IgD-negative memory B cell (primary cell): ENCODE measurements at regions not wholly inside any gene's neighbourhood (a gene's known extent, or its start where the extent isn't known, plus 50 kb on each side); places are given as distances from the start of the nearest gene placed in this dataset.

Source experiments
- H3K27ac Mint-ChIP-seq, 3 donors: one replicate each; pipeline ENCODE4 v1.8.0; 2020 to 2022; ENCODE audit warnings: mild to moderate bottlenecking in 3 of 3, mixed read lengths in 3 of 3, moderate library complexity in 1 of 3
- H3K27me3 Mint-ChIP-seq: one replicate; pipeline ENCODE4 v1.8.0; 2021; ENCODE audit warnings: mixed read lengths
- H3K36me3 Mint-ChIP-seq: one replicate; pipeline ENCODE4 v1.8.0; 2020; ENCODE audit warnings: mild to moderate bottlenecking, mixed read lengths
- H3K4me1 Mint-ChIP-seq, 3 donors: one replicate each; pipeline ENCODE4 v1.8.0; 2020 to 2022; ENCODE audit warnings: mixed read lengths in 3 of 3, mild to moderate bottlenecking in 1 of 3
- H3K4me3 Mint-ChIP-seq, 4 donors: one replicate each; pipeline ENCODE4 v1.8.0; 2020 to 2022; ENCODE audit warnings: mild to moderate bottlenecking in 4 of 4, mixed read lengths in 4 of 4, moderate library complexity in 3 of 4
- H3K9me3 Mint-ChIP-seq, 3 donors: one replicate each; pipeline ENCODE4 v1.8.0; 2020 to 2021; ENCODE audit warnings: mixed read lengths in 3 of 3, mild to moderate bottlenecking in 1 of 3

- Mint-ChIP-seq H3K27ac (peak overlapping the region in 1 of 3 donors; percentile 62), H3K4me1 (no peaks in the 10 kb centered on the region), H3K4me3 (no peak overlapping the region), H3K9me3 (peaks cover 3 to 5% (median 4%) of the 10 kb centered on the region in 3 donors), H3K36me3 (no peaks in the 10 kb centered on the region), H3K27me3 (peaks cover 12% of the 10 kb centered on the region)
These were observed 151.9 kb upstream of the LINGO1 start for GRCh38 chr15:77784361-77785292.

DNA sequence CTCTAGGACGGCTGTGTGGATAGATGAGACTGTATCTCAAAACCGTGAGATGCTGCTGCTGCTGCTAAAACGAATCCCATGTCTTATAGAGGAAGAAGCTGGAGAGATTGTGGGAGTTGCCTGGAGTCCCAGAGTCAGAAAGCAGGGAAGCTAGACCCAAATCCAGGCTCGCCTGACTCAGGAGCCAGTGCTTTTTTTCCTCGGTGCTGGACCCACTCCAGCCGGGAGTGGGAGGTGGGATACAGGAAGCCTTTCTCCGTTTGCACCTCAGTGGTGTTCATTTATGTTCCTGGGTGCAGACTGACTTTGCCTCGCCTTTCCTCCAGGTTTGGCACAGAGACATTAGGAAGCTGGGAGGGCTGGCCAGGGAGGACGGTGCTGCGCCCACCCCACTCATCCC is 150.9 kb upstream of the LINGO1 start:
- Mint-ChIP-seq H3K27ac (peak overlapping the region in 1 of 3 donors; percentile 62), H3K27me3 (peaks cover 12% of the 10 kb centered on the region), H3K4me3 (no peak overlapping the region), H3K4me1 (no peaks in the 10 kb centered on the region), H3K9me3 (peaks cover 3 to 5% (median 4%) of the 10 kb centered on the region in 3 donors), H3K36me3 (no peaks in the 10 kb centered on the region)

DNA sequence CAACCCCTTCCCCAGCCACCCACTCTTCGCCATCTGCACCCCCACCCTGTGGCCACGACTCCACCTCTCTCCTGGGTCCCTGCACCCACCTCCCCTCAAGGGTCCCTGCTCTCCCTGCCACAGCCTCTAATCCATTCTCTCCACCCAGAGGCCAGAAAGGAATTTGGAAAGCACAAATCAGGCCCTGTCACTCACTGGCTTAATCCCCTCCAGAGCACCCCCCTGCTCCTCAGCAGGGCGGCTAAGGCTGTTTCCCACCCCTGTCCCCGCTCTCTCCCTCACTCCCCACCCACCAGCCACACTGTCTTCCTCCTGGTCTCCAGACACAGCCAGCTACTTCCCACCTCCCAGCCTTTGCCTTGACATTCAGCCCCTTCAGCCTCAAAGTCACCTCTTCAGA is 150.0 kb upstream of the LINGO1 start:
- Mint-ChIP-seq H3K4me3 (no peak overlapping the region), H3K9me3 (peaks cover 3 to 5% (median 4%) of the 10 kb centered on the region in 3 donors)

DNA sequence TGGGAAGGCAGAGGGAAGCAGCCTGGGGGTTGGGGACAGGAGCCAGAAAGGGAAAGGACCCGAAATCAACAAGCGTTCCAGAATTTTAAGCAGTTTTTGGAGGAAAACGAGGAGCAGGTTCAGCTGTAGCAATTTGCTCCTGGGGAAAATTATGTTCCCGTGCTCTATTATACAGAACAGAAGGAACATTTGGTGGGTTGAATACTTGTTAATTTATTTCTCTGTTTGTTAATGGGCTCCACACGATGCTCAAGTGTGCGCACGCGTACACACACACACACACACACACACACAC is 149.2 kb upstream of the LINGO1 start:
- Mint-ChIP-seq H3K36me3 (no peaks in the 10 kb centered on the region), H3K27ac (no peak overlapping the region), H3K27me3 (peaks cover 8% of the 10 kb centered on the region), H3K9me3 (peaks cover 3 to 5% (median 4%) of the 10 kb centered on the region in 3 donors), H3K4me3 (no peak overlapping the region), H3K4me1 (no peaks in the 10 kb centered on the region)

More for the DNA sequence above, 150.0 kb upstream of the LINGO1 start:
- Mint-ChIP-seq H3K4me1 (no peaks in the 10 kb centered on the region), H3K36me3 (no peaks in the 10 kb centered on the region), H3K27me3 (peaks cover 8% of the 10 kb centered on the region), H3K27ac (no peak overlapping the region)

DNA sequence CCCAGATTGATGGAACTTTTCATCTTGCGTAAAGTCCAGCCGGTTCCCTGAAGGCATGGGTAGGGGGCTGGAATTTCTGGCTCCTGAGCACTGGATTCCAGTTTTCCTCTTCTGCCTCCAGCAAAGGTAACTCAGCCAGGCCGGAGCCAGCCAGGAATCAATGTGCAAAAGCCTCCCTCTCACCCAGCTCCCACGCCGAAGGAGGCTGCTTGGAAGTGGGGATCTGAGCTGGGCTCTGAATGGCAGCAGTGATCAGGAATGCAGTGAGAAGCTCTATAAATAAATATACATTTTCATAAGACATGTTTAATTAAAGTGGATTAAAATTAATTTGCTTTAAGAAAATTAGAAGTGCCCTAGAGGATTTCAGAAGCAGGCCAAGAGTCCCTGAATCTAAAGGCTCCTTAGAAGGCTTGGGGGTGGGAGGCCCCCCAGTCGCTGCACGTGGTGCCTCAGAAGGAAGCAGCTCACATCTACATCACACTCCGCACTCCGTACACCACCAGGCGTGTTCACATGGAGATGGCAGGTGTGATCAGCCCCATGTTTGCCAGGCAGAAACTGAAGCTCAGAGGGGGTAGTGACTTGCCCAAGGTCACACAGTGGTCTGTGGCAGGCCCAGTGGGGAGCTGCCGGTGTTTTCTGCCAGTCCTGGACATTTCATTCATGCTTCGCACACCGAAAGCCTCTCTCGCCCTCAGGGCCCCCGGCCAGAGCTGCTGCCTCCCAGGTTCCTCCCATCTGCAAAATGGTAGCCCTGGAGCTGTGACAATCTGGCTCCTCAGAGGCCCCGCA is 148.6 kb upstream of the LINGO1 start:
- peaks cover 8% of the 10 kb centered on the region for H3K27me3 Mint-ChIP-seq
- H3K4me3 Mint-ChIP-seq = no peak overlapping the region
- H3K27ac Mint-ChIP-seq = no peak overlapping the region
- no peaks in the 10 kb centered on the region for H3K36me3 Mint-ChIP-seq
- H3K4me1 Mint-ChIP-seq = no peaks in the 10 kb centered on the region
- H3K9me3 Mint-ChIP-seq = peaks cover 3 to 5% (median 4%) of the 10 kb centered on the region in 3 donors

DNA sequence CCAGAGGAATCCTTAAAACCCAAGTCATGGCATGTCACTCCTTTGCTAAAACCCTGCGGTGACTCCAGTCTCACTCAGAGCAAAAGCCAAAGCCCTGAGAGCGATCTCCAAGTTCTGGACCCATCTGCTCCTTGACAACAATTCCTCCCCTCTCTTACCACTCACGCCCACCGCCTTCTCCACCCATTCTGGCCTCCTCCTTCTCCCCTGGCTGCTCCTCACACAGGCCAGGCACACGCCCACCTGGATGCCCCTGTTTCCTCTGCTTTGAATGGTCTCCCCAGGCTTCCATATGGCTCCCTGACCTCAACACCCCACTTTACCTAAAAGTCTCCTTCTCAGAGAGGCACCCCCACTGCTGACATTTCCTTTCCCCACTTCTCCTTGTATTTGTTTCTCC is 146.1 kb upstream of the LINGO1 start:
- H3K4me3 Mint-ChIP-seq = no peak overlapping the region
- H3K36me3 Mint-ChIP-seq = no peaks in the 10 kb centered on the region
- H3K27ac Mint-ChIP-seq = no peak overlapping the region
- peaks cover 5% of the 10 kb centered on the region for H3K27me3 Mint-ChIP-seq
- no peaks in the 10 kb centered on the region for H3K4me1 Mint-ChIP-seq
- peaks cover 3 to 5% (median 4%) of the 10 kb centered on the region in 3 donors for H3K9me3 Mint-ChIP-seq

- Mint-ChIP-seq H3K4me1 (no peaks in the 10 kb centered on the region), H3K4me3 (no peak overlapping the region), H3K9me3 (peaks cover 0 to 5% (median 3%) of the 10 kb centered on the region in 3 donors), H3K27ac (no peak overlapping the region), H3K36me3 (no peaks in the 10 kb centered on the region), H3K27me3 (peaks cover 3% of the 10 kb centered on the region)
These were observed 143.1 kb upstream of the LINGO1 start for GRCh38 chr15:77775837-77776236.

DNA sequence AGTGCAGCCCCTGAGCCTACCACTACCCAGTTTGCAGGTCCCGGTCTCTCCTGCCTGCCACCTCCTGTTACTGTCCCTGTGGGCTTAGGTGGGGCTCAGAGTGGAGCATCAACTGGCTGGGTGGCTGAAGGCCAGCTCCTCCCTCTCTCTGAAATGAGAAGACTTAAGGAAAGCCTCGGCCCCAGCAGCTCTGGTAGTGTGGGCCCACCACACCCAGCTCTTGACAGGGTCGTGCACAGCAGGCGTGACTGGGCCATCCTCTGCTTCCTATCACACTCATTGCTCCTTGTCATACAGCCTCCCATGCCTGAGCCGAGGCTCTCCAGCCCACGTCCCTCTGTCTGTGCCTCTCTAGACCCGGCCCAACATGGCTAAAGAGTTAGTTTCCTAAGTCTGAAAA is 142.7 kb upstream of the LINGO1 start:
- H3K27ac Mint-ChIP-seq = peak overlapping the region in 1 of 3 donors; percentile 50
- peaks cover 0 to under 1% (median under 1%) of the 10 kb centered on the region in 3 donors for H3K9me3 Mint-ChIP-seq

DNA sequence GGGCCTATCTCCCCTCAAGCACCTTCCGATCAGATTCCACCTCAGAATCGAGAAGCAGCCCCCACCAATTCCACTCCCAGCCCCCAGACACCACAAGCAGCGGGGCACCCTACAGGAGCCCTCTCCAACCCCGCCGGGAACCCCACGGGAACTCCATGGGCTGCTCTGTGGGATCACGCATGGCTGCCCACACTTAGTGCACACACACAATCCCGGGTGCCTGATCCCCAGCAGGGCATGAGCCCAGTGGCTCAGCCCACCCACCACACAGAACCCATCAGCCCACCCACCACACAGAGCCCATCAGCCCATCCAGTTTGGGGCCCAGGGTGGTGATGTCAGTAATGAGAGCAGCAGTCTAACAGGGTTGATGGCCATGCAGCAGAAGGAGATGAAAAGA is 141.6 kb upstream of the LINGO1 start:
- no peak overlapping the region for H3K4me3 Mint-ChIP-seq
- no peaks in the 10 kb centered on the region for H3K4me1 Mint-ChIP-seq
- peaks cover 2% of the 10 kb centered on the region for H3K36me3 Mint-ChIP-seq
- no peaks in the 10 kb centered on the region for H3K9me3 Mint-ChIP-seq
- H3K27me3 Mint-ChIP-seq = peaks cover 3% of the 10 kb centered on the region
- no peak overlapping the region for H3K27ac Mint-ChIP-seq

More for the DNA sequence above, 142.7 kb upstream of the LINGO1 start:
- Mint-ChIP-seq H3K36me3 (peaks cover 2% of the 10 kb centered on the region), H3K4me1 (no peaks in the 10 kb centered on the region), H3K4me3 (no peak overlapping the region), H3K27me3 (peaks cover 3% of the 10 kb centered on the region)

DNA sequence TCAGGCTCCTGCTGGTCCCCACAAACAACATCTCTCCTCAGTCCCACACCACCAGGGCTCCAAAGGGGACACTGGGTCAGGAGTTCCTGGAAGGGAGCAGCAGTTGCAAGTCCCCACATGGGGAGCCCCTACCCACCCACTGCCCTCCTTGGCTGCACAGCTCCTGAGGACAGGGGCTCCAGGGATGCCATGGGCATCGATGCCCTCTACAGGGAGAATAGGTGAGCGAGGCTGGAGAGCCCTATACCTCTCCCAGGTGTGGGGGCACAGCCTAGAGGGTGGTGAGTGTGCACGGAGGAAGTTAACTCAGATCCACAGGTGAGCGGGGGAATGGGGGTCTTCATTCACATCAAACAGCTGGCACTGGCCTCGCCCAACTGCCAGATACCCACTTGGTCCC is 141.2 kb upstream of the LINGO1 start:
- H3K4me3 Mint-ChIP-seq = no peak overlapping the region
- H3K4me1 Mint-ChIP-seq = no peaks in the 10 kb centered on the region
- peaks cover 2% of the 10 kb centered on the region for H3K36me3 Mint-ChIP-seq
- peaks cover 3% of the 10 kb centered on the region for H3K27me3 Mint-ChIP-seq
- H3K27ac Mint-ChIP-seq = no peak overlapping the region
- H3K9me3 Mint-ChIP-seq = no peaks in the 10 kb centered on the region

DNA sequence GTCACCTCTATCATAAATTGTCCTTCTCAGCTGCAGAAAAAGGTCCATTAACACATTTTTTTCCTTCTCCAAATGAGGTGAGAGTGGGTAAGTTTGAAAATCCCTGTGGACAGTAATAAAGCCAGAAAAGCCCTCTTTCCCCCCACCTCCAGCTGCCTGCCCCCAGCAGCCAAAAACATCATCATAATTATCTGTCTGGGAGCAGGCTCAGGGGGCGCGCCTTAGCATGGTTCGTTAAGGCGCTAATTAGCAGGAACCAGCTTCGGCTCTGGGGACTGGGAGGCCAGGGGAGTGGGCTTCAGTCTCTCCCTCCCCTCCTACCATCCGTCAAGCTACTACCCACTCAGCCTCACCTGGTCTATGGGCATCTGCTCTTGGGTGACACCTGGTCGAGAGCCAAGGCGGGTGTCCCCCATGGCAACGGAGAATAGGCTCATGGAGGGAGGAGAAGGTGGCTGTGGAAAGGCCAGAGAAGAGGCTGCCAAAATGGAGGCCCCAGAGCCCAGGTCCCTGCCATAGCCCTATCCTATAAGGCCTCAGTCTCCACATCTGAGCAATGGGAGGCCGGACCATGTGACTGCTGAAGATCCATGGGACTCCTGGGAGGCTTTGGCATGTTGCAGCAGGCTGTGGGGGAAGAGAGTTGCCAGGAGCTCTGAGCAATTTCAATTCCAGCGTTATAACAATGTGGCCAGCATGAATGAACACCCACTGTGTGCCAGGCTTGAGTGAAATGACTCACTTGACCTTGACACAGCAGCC is 140.1 kb upstream of the LINGO1 start:
- no peak overlapping the region for H3K4me3 Mint-ChIP-seq
- peaks cover 2% of the 10 kb centered on the region for H3K36me3 Mint-ChIP-seq
- H3K9me3 Mint-ChIP-seq = no peaks in the 10 kb centered on the region
- no peak overlapping the region for H3K27ac Mint-ChIP-seq
- H3K27me3 Mint-ChIP-seq = peaks cover 6% of the 10 kb centered on the region
- H3K4me1 Mint-ChIP-seq = no peaks in the 10 kb centered on the region

DNA sequence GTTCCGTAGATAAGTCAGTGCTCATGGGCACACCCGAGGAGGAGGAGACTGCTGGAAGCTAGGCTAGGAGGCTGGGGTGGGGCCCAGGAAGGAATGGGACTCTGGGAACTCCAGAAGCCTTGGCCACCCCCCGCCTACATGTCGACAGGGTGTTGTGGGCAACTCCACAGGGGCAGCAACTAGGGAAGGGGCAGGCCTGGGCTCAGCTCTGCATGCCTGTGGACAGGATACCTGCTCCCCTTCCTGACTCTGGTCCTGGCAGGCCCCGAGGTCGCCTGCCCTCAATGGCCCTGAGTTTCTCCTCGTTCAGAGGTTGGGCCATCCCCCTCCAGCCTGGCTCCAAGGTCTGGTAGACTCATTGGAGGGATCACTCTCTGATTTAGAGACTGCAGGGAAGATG is 138.9 kb upstream of the LINGO1 start:
- no peaks in the 10 kb centered on the region for H3K4me1 Mint-ChIP-seq
- H3K27me3 Mint-ChIP-seq = peaks cover 6% of the 10 kb centered on the region
- H3K9me3 Mint-ChIP-seq = no peaks in the 10 kb centered on the region
- no peak overlapping the region for H3K27ac Mint-ChIP-seq
- peaks cover 2% of the 10 kb centered on the region for H3K36me3 Mint-ChIP-seq
- no peak overlapping the region for H3K4me3 Mint-ChIP-seq

DNA sequence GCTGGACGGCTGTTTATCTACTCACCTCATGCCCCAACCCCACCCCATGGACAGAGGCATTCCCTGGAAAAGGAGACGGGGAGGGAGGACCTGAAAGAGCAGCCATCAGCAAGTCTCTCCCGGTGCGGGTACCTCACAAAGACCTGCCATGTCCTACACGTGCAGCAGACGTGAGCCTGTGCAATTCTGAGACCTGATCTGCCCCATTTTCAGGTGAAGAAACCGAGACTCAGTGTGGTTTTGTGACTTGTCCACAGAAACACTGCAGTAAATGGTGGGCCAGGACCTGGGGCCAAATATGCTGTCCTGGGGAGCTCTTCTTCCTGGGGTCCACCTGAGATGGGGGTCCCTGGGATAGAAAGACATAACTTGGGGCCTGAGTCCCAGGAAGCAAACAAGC is 137.0 kb upstream of the LINGO1 start:
- Mint-ChIP-seq H3K27ac (no peak overlapping the region), H3K4me3 (no peak overlapping the region), H3K4me1 (no peaks in the 10 kb centered on the region), H3K36me3 (peaks cover 3% of the 10 kb centered on the region), H3K27me3 (peaks cover 9% of the 10 kb centered on the region), H3K9me3 (no peaks in the 10 kb centered on the region)

GRCh38 chr15:77768521-77769078 is 135.9 kb upstream of the LINGO1 start:
- H3K36me3 Mint-ChIP-seq = peaks cover 3% of the 10 kb centered on the region
- H3K4me3 Mint-ChIP-seq = no peak overlapping the region
- H3K27ac Mint-ChIP-seq = no peak overlapping the region
- H3K9me3 Mint-ChIP-seq = no peaks in the 10 kb centered on the region
- peaks cover 7% of the 10 kb centered on the region for H3K27me3 Mint-ChIP-seq
- no peaks in the 10 kb centered on the region for H3K4me1 Mint-ChIP-seq

DNA sequence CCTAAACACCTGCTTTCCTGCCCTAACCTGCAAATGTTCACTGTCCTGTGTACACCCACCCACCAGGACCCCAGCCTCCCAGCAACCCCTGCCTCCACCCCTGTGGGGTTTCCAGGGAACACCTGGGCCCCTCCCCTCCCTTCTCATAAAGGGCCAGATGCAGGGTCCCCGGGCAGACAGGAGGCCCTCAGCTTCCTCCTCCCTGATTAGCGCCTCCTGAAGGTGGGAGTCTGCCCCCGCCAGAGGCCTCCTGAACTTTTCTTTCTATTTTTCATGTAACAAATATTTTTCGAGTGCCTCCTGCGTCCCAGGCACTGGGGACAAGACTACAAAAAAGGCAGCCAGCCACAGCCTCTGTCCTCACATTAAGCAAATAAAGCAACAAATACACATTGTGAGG is 135.4 kb upstream of the LINGO1 start:
- Mint-ChIP-seq H3K27me3 (peaks cover 7% of the 10 kb centered on the region), H3K4me1 (no peaks in the 10 kb centered on the region), H3K4me3 (no peak overlapping the region), H3K36me3 (peaks cover 3% of the 10 kb centered on the region), H3K27ac (no peak overlapping the region), H3K9me3 (no peaks in the 10 kb centered on the region)
